GM19455 (cell line): ENCODE measurements at regions not wholly inside any gene's neighbourhood (a gene's known extent, or its start where the extent isn't known, plus 50 kb on each side); places are given as distances from the start of the nearest gene placed in this dataset.
A peak's percentile ranks its signal among the peaks of the same experiment; 100 is the strongest.

Experiments
- ATAC-seq: cut with Tn5 transposase; IDR thresholded peaks from one replicate; pipeline ENCODE4 v1.9.1; 2021; ENCODE audit not compliant: unreplicated experiment

DNA sequence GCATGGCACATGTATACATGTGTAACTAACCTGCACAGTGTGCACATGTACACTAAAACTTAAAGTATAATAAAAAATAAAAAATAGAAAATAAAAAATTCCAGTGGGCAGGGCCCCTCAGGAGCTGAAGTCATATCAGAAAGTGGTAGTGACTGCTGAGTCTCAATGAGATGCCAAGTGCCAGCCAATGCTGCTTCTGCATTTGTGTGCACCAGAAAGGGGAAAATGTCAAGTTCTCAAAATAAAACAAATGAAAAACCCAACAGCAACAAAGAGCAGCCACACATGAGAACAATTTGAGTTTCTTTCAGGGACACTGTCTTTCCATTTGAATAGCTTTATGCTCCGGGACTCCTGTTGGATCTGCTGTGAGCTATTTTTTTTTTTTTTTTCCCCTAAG is 117.2 kb upstream of the CCDC112 start:
- no peak for ATAC-seq

- ATAC-seq: no peak
Measured at GRCh38 chr5:115409094-115409493, 112.6 kb upstream of the CCDC112 start.

DNA sequence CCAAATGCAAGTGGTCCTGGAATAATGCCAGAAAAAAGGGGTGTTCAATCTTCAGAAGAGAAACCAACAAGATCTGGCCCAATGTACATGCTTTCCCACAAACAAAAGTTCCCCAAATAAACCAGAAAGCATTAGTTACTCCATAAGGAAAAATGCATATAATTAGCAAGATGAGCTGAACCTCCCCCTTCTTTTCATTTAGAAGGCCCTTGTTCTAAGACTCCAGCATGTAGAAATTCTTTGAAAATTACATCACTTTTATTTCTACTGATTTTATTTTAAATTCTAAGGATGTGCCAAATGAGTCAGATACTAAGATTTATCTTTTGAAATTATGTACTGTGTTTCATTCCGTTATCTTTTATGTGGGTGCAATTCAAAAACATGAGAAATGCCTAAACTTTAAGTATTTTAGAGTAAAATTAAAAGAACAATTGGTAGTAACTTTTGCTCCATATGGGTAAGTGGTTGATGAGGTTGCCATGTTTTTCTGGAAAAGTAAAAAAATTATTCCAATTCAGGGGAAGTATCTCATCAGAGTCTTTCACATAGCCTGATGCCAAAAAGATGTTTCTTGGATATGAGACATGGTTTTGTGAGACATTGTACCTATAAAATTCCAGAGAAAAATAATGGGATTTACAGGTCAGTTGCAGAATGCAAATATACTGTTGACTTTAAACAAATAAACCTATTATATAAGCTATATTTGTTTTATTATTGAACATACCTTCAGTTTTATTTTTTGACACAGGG is 106.5 kb upstream of the CCDC112 start:
- no peak for ATAC-seq

DNA sequence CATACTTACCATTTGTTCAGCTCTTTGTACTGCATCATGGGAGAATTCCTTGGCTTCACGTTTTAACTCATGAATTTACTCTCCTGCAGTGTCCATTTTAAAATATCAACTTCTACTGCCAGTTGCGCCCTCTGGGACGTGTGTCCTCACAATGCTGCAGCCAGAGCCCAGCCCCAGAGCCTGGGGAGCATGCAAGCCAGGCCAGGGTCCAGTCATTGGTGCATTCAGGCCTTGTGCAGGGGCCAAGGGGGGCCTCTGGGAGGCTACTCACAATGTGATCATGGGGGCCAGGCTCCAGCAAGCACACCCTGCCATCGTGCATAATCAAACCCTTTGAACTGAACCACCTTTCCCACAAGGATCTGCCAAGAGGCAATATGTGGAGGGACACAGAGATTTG is 105.6 kb upstream of the CCDC112 start:
- no peak for ATAC-seq

DNA sequence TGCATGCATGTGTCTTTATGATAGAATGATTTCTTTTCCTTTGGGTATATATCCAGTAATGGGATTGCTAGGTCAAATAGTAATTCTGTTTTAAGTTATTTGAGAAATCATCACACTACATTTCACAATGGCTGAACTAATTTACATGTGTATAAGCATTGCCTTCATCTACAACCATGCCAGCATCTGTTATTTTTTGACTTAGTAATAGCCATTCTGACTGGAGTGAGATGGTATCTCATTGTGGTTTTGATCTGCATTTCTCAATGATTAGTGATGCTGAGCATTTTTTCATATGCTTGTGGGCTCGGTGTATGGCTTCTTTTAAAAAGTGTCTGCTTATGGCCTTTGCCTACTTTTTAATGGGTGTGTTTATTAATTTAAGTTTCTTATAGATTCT is 102.3 kb upstream of the CCDC112 start:
- ATAC-seq: no peak

DNA sequence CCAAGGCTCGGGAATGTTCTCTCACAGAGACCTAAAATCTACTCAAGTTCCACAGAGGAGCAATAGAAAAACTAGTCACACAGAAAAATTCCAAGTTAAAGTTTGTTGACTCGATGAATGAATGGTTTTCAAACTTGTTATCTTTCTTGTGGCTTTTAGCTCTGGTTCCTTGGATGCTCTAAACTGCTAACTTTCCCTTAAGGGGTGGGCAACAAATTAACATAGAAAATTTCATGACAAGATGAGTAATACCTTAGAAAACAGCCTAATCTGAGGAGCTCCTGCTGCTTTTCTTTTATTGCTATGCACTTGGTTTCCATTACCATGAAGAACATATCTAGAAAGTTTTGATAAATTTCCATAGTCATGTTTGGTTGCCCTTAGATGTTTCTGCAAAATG is 100.2 kb upstream of the CCDC112 start:
- ATAC-seq: no peak

DNA sequence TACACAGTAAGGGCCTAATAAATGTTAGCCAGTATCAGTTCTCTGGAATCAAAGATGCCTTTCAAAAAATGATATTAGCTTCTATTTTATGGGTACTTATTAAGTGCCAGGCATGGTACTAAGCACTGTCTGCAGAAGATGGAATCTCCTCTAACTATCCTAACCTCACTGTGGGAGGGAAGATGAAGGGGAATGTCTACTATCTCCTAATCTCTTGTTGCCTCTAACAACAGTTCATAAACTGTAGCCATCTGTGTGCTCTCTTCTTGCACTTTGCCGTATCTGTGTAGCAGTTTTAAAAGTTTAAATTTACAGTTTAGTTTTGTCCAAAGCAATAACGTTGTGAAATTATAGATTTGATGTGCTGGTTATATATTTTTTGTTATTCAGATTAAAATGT is 99.6 kb upstream of the CCDC112 start:
- no peak for ATAC-seq

DNA sequence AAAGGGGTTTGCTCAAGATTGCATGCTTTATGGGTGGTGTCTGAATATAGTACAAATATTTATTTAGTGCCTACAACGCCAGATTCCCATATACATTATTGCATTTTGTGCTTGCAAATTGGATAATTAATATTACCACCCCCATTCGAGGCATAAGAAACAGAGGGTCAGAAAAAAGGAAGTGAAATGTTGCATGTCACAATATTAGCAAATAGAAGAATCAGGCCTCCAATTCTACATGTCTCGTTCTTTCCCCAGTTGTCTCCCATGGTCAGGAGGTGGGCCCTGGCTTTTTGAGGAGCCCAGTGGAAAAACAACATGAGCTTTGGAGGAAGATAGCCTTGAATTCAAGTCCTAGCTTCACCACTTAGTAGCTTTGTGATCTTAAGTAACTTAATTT is 98.1 kb upstream of the CCDC112 start:
- no peak for ATAC-seq

GRCh38 chr5:115393239-115393638 is 96.8 kb upstream of the CCDC112 start:
- no peak for ATAC-seq

GRCh38 chr5:115392611-115393010 is 96.2 kb upstream of the CCDC112 start:
- ATAC-seq: no peak

- no peak for ATAC-seq
Measured at GRCh38 chr5:115391780-115392179, 95.3 kb upstream of the CCDC112 start.

DNA sequence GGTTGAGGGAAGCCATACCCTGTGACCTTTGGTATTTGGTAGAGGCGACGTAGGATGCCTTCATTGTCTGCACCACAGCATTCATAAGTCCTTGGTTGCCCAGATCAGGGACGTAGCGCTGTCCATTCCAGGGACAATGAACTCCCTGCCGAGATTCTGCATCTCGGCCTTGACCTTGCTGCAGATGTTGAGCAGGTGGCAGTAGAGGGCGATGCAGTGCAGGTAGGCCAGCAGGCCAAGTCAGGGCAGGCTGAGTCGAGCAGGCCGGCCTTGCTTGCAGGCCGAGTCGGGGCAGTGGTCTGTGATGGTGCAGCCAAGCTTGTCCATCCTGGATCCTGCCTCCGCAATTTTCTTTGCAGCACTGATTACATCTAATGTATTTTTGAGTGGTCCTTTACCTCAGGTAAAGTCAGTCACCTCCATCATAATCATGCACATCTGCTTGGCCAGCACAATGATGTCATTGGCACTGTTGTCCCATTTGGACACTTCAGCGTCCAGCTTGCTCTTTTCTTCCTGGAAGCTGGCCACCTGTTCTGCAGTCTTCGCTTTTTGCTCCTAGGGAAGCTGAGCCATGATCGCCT is 93.4 kb upstream of the CCDC112 start:
- no peak for ATAC-seq

DNA sequence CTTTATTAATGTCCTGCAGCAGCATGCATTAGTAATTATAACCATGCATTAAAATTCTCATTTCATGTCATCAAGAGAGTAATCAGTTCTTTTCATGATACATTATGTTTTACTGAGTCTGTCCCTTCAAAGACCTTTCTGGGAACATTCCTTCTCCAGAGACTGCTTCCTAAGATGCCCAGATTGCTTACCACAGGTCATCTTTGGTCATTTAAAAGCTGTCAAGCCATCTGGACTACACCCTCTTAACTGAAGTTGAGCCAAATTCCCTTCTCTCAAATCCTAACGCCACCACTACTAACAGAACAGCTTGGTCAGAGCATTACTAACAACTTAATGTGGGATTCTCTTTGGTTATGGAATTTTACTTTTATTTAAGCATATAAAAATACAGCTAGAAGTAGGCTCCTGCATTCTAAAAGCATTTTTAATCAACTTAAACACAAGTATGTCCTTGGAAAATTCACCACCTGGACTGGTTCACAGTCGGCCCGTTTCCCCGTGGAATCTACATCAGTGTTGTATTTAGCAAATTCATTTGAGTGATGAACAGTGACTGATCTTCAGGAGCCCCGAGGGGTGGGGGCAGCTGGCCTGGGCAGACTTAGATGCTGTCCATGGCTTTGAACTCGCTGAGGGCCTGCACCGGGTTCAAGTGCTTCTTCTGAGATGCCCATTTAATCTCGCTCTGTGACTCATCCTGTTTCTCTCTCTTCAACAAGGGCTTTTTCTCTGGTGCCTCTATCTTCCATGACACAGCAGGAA is 92.8 kb upstream of the CCDC112 start:
- ATAC-seq: no peak

DNA sequence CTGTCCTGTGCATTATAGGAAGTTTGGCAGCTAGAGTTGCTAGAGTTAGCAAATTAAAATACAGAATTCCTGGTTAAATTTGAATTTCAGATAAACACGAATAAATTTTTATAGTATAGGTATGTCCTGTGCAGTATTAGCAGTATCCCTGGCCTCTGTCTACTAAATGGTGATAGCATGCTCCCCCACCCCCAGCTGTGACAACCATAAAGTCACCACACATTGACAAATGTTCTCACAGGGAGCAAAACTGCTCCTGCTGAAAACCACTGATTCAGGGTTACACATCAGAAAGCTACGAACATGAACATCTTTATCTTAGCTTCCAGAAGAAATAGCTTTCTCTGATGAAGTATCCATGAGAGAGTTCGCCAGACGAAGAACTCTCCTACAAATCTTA is 91.8 kb upstream of the CCDC112 start:
- ATAC-seq: no peak

DNA sequence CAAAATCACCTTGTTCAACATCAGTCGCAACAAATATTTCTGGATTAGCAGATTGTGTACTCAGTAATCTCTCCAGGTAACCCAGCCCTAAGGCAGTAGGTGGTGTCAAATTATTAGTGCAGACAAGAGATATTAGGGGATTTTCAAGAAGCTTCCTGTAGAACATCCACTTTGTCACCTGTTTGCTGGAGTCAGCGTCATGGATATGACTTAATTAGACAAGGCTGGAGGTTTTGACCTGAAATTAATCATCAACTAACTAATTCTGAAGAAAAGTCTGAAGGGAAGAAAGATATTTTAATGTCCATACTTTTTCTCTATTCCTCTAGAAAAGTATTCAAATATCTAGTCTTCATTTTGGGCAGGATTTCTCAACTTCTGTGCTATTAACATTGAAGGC is 91.4 kb upstream of the CCDC112 start:
- ATAC-seq: no peak

DNA sequence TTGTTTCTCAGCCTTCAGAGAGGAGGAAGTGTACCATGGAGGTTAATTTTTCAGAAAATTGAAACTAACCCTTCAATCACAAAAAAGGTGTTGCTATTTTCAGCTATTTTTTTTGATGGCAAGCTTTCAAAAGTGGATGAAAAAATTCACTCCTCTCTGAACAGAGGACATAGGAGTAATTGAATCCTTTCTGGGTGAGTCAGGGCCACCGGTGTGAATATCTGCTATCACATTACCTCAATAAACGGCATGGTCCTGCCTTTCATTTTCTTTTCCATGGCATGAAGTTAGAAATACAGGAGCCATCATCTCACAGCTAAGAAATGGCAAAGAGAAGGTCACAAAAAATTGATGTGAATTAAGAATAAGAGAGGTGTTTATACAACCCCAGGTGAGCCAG is 90.2 kb upstream of the CCDC112 start:
- no peak for ATAC-seq

- no peak for ATAC-seq
Measured at GRCh38 chr5:115384587-115385375, 88.3 kb upstream of the CCDC112 start.

DNA sequence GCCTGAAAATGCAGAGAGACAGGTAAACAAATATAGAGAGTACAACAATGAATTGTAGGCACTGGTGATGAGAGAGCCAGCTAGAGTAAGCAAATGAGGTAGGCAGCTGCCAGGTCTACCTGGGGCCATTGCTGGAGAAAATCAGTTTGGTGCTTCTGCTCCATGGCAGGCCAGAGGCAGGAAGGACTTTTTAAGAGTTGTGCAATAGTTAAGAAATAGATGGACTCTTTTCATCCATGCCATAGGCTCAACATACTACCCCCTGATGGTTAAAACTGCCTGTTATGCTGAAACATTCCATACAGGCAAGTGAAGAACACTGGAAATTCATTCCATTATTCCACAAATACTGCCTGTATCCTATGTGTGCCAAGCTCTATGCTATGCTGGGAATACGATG is 86.5 kb upstream of the CCDC112 start:
- no peak for ATAC-seq

- no peak for ATAC-seq
Measured at GRCh38 chr5:115381911-115382662, 85.6 kb upstream of the CCDC112 start.

- peak; percentile 61 for ATAC-seq
Measured at GRCh38 chr5:115379622-115380344, 83.3 kb upstream of the CCDC112 start.
